ENCODE measurements at regions not wholly inside any gene's neighbourhood (a gene's known extent, or its start where the extent isn't known, plus 50 kb on each side); places are given as distances from the start of the nearest gene placed in this dataset.

DNA sequence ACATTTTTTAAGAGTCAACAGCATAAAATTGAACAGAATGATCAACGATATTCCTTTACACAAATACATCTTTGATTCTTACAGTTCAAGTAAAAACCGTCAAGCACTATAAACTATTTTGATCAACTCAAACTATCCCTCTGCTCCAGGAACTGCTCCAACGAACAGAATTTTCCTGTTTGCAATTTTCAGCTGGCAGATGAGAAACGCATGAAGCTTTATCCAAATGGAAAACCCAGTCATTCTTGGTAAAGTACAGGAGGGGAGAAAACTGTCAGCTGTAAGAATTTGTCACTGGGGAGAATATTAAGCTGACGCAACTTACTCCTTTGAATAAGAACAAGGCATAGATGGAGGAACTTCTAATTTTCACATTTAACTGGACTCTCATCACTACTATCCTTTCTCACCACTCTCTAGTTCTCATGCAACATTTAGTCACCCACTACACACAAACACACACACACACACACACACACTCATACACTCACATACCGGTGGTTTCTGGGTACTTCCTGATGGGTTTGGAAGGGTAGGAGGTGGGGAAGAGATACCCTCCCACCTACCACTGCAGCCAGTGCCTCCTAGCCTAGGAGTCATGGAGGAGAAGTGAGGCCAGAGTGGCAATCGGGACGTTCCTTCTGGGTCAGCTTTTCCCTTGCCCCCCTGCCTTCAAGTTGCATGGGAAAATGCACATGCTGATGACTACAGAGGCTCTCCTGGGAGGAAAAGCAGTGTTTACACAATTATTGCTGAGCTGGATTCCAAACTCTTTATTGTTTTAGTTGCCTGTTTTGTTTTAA, 54.0 kb upstream of the SPATS2L start:
- H3K4me3 Mint-ChIP-seq, result no peak overlapping the region
- TF ChIP-seq, protein P1, sequence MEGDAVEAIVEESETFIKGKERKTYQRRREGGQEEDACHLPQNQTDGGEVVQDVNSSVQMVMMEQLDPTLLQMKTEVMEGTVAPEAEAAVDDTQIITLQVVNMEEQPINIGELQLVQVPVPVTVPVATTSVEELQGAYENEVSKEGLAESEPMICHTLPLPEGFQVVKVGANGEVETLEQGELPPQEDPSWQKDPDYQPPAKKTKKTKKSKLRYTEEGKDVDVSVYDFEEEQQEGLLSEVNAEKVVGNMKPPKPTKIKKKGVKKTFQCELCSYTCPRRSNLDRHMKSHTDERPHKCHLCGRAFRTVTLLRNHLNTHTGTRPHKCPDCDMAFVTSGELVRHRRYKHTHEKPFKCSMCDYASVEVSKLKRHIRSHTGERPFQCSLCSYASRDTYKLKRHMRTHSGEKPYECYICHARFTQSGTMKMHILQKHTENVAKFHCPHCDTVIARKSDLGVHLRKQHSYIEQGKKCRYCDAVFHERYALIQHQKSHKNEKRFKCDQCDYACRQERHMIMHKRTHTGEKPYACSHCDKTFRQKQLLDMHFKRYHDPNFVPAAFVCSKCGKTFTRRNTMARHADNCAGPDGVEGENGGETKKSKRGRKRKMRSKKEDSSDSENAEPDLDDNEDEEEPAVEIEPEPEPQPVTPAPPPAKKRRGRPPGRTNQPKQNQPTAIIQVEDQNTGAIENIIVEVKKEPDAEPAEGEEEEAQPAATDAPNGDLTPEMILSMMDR (IDR thresholded peaks at IDR 0.05; ENCODE audit: unreplicated experiment in 3 of 3), result no peak
- peaks cover 20% of the 10 kb centered on the region for H3K4me1 Mint-ChIP-seq
- peaks cover 10% of the 10 kb centered on the region for H3K27me3 Mint-ChIP-seq (ENCODE audit: low read depth)
- H3K9me3 Mint-ChIP-seq, result no peaks in the 10 kb centered on the region
- H3K36me3 Mint-ChIP-seq (ENCODE audit: low read depth), result no peaks in the 10 kb centered on the region
- peak overlapping the region in 2 of 3 experiments; percentile 63 to 88 for H3K27ac Mint-ChIP-seq

DNA sequence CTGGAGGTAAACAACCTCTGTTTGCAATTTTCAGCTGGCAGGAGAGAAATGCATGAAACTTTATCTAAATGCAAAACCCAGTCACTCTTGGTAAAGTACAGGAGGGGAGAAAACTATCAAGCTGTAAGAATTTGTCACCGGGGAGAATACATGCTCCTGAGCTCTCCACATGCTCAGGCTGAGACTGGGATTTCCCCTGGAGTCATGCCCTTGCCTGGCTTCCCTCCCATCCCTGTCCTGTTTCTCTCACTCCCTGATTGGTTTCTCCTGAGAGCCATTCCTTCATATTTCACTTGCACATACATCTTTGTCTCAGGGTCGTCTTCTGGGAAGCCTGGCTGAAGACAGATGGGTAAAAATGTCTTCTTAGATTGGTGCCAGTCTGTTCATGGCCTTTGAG, 52.9 kb upstream of the SPATS2L start:
- H3K4me3 Mint-ChIP-seq, result no peak overlapping the region
- peaks cover 17% of the 10 kb centered on the region for H3K27me3 Mint-ChIP-seq (ENCODE audit: low read depth)
- no peaks in the 10 kb centered on the region for H3K36me3 Mint-ChIP-seq (ENCODE audit: low read depth)
- H3K9me3 Mint-ChIP-seq, result no peaks in the 10 kb centered on the region
- H3K27ac Mint-ChIP-seq, result no peak overlapping the region
- TF ChIP-seq, protein P1 (IDR thresholded peaks at IDR 0.05; ENCODE audit: unreplicated experiment in 3 of 3), result no peak
- peaks cover 16% of the 10 kb centered on the region for H3K4me1 Mint-ChIP-seq

DNA sequence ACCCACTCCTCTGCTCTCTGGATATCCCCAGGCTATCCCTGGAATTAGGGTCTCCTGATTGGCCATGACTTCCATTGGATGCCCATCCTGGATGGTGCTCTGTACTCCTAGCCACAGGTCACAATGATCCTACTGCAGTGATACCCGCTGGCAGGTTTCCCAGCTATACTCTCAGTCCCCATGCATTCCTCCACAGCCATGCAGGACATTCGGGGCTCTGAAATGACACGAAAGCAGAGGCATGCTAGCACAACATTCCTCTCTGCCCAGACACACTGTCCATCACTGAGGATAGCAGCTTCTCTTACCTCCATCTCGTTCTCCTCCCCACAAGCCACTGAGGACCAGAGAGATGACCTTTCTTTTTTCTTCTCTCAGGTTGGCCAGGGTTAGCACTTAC, 51.7 kb upstream of the SPATS2L start:
- Mint-ChIP-seq H3K27ac (no peak overlapping the region), H3K36me3 (ENCODE audit: low read depth) (no peaks in the 10 kb centered on the region), H3K4me3 (no peak overlapping the region), H3K9me3 (no peaks in the 10 kb centered on the region), H3K27me3 (ENCODE audit: low read depth) (peaks cover 17% of the 10 kb centered on the region), H3K4me1 (peaks cover 16% of the 10 kb centered on the region)
- TF ChIP-seq, protein P1 (IDR thresholded peaks at IDR 0.05; ENCODE audit: unreplicated experiment in 3 of 3), result no peak

DNA sequence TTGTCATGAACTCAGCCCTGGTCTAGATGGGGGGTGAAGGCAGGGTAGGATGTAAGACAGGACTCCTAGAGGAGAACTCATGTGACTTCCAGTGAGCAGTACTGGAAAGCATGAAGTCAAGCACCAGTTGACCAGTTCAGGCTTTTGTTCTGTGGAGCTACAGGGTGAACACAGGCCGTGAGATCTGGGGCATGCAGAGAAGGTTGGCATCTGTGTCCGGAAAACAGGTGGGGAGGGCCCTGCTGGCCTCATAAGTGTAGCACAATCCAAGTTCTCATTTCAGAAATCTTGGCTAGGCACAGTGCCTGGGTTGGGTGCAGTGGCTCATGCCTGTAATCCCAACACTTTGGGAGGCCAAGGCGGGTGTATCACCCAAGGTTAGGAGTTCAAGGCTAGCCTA, 50.9 kb upstream of the SPATS2L start:
- H3K4me3 Mint-ChIP-seq, result no peak overlapping the region
- H3K27me3 Mint-ChIP-seq (ENCODE audit: low read depth), result peaks cover 17% of the 10 kb centered on the region
- H3K9me3 Mint-ChIP-seq, result no peaks in the 10 kb centered on the region
- no peaks in the 10 kb centered on the region for H3K36me3 Mint-ChIP-seq (ENCODE audit: low read depth)
- no peak overlapping the region for H3K27ac Mint-ChIP-seq
- H3K4me1 Mint-ChIP-seq, result peaks cover 16% of the 10 kb centered on the region
- TF ChIP-seq, protein P1 (IDR thresholded peaks at IDR 0.05; ENCODE audit: unreplicated experiment in 3 of 3), result no peak

Data from nephron (organoid).